Panc1 (cell line): ENCODE measurements at regions not wholly inside any gene's neighbourhood (a gene's known extent, or its start where the extent isn't known, plus 50 kb on each side); places are given as distances from the start of the nearest gene placed in this dataset.
"Not testable (repeated sequence)": the region's sequence is repeated elsewhere in the genome, so short reads cannot be mapped to it uniquely, and the experiment has no call there.

ENCODE experiments used
- ATAC-seq: fragments of 200-7000 bp; cut with Tn5 transposase; 2 replicates; pipeline ENCODE4 v1.9.1; 2020; ENCODE audit warnings: mild to moderate bottlenecking, moderate library complexity
- BruUV-seq: library from RNA; stranded (reverse); fragments of 400-500 nt; replicated peaks from 2 replicates; lab custom pipeline; 2021; lab: Mats Ljungman, UMichigan
- CTCF ChIA-PET: fragments of 300-600 bp; sonication (Branson Sonifier 250); formaldehyde crosslinking; loops from one replicate; lab custom pipeline; 2022; ENCODE audit warnings: antibody characterized with exemption; lab: Charles Lee
- POLR2A ChIA-PET: fragments of 300-600 bp; sonication (Branson Sonifier 250); formaldehyde crosslinking; loops from one replicate; lab custom pipeline; 2022; ENCODE audit warnings: antibody characterized with exemption; lab: Charles Lee
- DNase-seq: peaks from one replicate; pipeline ENCODE4 v3.0.0-alpha.2; 2010; ENCODE audit warnings: low read depth, low spot score
- H3K27ac ChIP-seq: 2 replicates; pipeline ENCODE4 v1.5.1; 2011; ENCODE audit warnings: mild to moderate bottlenecking, low read length, inconsistent platforms
- H3K27me3 ChIP-seq: fragments of 200-500 bp; sonication (Bioruptor generic); 2 replicates; pipeline ENCODE4 v1.6.0; 2014; ENCODE audit warnings: low read length, inconsistent platforms; ENCODE audit not compliant: control insufficient read depth, insufficient read depth
- H3K36me3 ChIP-seq: fragments of 200-500 bp; sonication (Bioruptor generic); 2 replicates; pipeline ENCODE4 v1.5.1; 2014; ENCODE audit warnings: inconsistent platforms, mild to moderate bottlenecking, low read length, moderate library complexity; ENCODE audit not compliant: control insufficient read depth, insufficient read depth
- H3K4me1 ChIP-seq: 2 replicates; pipeline ENCODE4 v1.5.1; 2011; ENCODE audit warnings: inconsistent platforms, mild to moderate bottlenecking, low read length, moderate library complexity; ENCODE audit not compliant: control insufficient read depth, insufficient read depth
- H3K4me3 ChIP-seq, 2 experiments: 2 replicates each; pipeline ENCODE4 v1.5.1; 2011 to 2012; ENCODE audit warnings: low read depth in 2 of 2, low read length in 2 of 2, mild to moderate bottlenecking in 2 of 2, inconsistent platforms in 1 of 2, moderate library complexity in 1 of 2
- H3K9me3 ChIP-seq: fragments of 200-500 bp; sonication (Bioruptor generic); 2 replicates; pipeline ENCODE4 v1.5.1; 2014; ENCODE audit warnings: low read depth, mild to moderate bottlenecking, inconsistent platforms, low read length, moderate library complexity; ENCODE audit not compliant: control insufficient read depth, insufficient read depth
- CTCF ChIP-seq: fragments of 450-650 bp; IDR thresholded peaks from 2 replicates; pipeline ENCODE4 v1.5.1; 2017; ENCODE audit warnings: mild to moderate bottlenecking
- POLR2AphosphoS5 ChIP-seq: IDR thresholded peaks from 2 replicates; pipeline ENCODE4 v1.6.1; 2012; ENCODE audit warnings: mild to moderate bottlenecking, low read depth, low read length, moderate library complexity
- REST ChIP-seq, 2 experiments: IDR thresholded peaks; 2 replicates each; pipeline ENCODE4 v1.6.1; 2011 to 2012; ENCODE audit warnings: low read depth in 2 of 2, control low read depth in 1 of 2, low read length in 1 of 2, mild to moderate bottlenecking in 1 of 2, moderate library complexity in 1 of 2; ENCODE audit not compliant: insufficient read depth in 1 of 2
- SIN3A ChIP-seq: IDR thresholded peaks from 2 replicates; pipeline ENCODE4 v1.6.1; 2012; ENCODE audit warnings: low read depth, mild to moderate bottlenecking, low read length, moderate library complexity, borderline replicate concordance; ENCODE audit not compliant: insufficient read depth
- TCF7L2 ChIP-seq: IDR thresholded peaks from 2 replicates; pipeline ENCODE4 v1.6.1; 2011; ENCODE audit warnings: mild to moderate bottlenecking, low read depth, low read length, inconsistent platforms
- in situ Hi-C: cut with HindIII; loops from 2 replicates; pipeline ENCODE4 v1.10.0; 2016; ENCODE audit warnings: low sequenced_read_pairs, low pct_unique_long_range_greater_than_20kb
- intact Hi-C: fragments of 100-400 bp; cut with micrococcal nuclease; formaldehyde crosslinking; loops from one replicate; pipeline ENCODE4 v1.10.0; 2022; ENCODE audit not compliant: unreplicated experiment

DNA sequence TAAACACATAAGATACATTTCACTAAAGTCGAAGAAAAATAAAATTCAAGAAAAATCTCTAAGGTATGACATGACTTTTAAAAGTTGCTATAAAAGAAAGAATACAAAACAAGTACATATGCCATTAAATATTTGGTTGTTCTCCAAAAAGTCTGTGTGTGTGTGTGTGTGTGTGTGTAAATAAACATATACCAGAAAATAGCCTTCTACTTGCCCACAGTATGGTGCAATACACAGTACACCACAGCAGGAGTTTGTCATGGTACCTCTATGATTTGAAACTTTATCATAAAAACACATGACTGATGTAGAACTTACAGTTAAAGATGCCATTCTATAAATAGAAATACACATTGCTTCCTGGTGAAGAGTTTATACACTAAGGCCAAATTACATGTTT lies 692.7 kb upstream of the MGAT4C start:
- in situ Hi-C loops: no loop called here
- intact Hi-C loops: no loop called here
- ChIA-PET CTCF (no interaction called here), POLR2A (no interaction called here)
- H3K27me3 ChIP-seq: no peaks in the 10 kb centered on the region
- H3K9me3 ChIP-seq: no peaks in the 10 kb centered on the region
- DNase-seq (no peak), ATAC-seq (no peak)
- BruUV-seq: no TSS peak
- H3K4me1 ChIP-seq: no peaks in the 10 kb centered on the region
- TF ChIP-seq POLR2AphosphoS5 (no peak), SIN3A (no peak), REST (IDR thresholded peaks at IDR 0.05; ENCODE audit: insufficient read depth in 1 of 2, low read depth in 2 of 2, low read length in 1 of 2) (no peak), TCF7L2 (no peak), CTCF (no peak)
- no peaks in the 10 kb centered on the region for H3K36me3 ChIP-seq
- no peak overlapping the region for H3K4me3 ChIP-seq
- H3K27ac ChIP-seq: no peak overlapping the region

DNA sequence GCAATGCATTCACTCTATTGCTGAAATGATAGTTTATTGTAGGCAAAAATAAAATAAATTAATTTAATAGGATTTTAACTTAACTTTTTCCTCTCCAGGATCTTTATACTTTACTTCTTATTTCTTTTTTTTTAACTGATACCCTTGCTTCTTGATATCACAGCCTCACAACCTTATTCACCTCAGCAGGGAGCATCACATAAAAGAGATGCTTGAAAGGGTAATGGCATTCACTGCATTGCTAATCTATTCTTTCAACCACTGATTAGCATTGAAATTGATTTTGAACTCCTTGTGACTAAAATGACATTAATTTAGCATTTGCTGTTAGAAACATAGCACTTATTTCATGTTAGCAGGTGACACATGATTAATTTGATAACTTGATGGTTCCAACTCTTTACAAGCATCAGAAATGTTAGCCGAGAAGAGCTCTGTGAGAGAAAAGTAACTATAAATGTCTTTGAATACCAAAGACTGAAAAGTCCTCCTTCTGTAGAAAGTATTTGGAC lies 689.5 kb upstream of the MGAT4C start:
- H3K4me1 ChIP-seq: no peaks in the 10 kb centered on the region
- TF ChIP-seq SIN3A (no peak), CTCF (no peak), POLR2AphosphoS5 (no peak), REST (IDR thresholded peaks at IDR 0.05; ENCODE audit: insufficient read depth in 1 of 2, low read depth in 2 of 2, low read length in 1 of 2) (no peak), TCF7L2 (no peak)
- ChIA-PET POLR2A (no interaction called here), CTCF (interaction anchor here (0.7 kb wide), 1 partner anchor 874 kb away, joined by 3 read pairs; no protein-coding TSS in a partner anchor)
- in situ Hi-C loops (no loop called here), intact Hi-C loops (no loop called here)
- no peaks in the 10 kb centered on the region for H3K9me3 ChIP-seq
- H3K27me3 ChIP-seq: no peaks in the 10 kb centered on the region
- no peak for ATAC-seq
- no TSS peak for BruUV-seq
- H3K27ac ChIP-seq: no peak overlapping the region
- H3K4me3 ChIP-seq: no peak overlapping the region
- no peaks in the 10 kb centered on the region for H3K36me3 ChIP-seq
- DNase-seq: no peak

DNA sequence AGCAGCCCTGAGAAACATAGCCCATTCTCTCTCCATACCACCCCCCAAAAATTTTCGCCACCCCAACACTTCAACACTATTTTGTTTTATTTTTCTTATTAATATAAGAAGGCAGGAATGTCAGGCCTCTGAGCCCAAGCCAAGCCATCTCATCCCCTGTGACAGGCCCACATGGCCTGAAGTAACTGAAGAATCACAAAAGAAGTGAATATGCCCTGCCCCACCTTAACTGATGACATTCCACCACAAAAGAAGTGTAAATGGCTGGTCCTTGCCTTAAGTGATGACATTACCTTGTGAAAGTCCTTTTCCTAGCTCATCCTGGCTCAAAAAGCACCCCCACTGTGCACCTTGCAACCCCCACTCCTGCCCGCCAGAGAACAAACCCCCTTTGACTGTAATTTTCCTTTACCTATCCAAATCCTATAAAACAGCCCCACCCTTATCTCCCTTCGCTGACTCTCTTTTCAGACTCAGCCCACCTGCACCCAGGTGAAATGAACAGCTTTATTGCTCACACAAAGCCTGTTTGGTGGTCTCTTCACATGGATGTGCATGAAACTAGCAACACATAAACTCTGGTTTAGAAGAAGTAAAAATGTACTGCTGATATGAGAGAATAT lies 688.1 kb upstream of the MGAT4C start:
- H3K27me3 ChIP-seq, in situ Hi-C loops, H3K9me3 ChIP-seq, DNase-seq, CTCF ChIA-PET, BruUV-seq, H3K4me3 ChIP-seq, H3K36me3 ChIP-seq, intact Hi-C loops, H3K4me1 ChIP-seq, ATAC-seq, H3K27ac ChIP-seq, POLR2A ChIA-PET: not testable (repeated sequence)
